Progenitor cell of endocrine pancreas (in vitro differentiated cells): ENCODE measurements at regions not wholly inside any gene's neighbourhood (a gene's known extent, or its start where the extent isn't known, plus 50 kb on each side); places are given as distances from the start of the nearest gene placed in this dataset.
A peak's percentile ranks its signal among the peaks of the same experiment; 100 is the strongest.

Source experiments
- DNase-seq: peaks from one replicate; pipeline ENCODE4 v3.0.0; 2021; ENCODE audit warnings: low spot score; ENCODE audit not compliant: unreplicated experiment
- H3K27ac Mint-ChIP-seq: 2 replicates; pipeline ENCODE4 v1.8.0; 2021; ENCODE audit warnings: mild to moderate bottlenecking, moderate library complexity, mixed read lengths
- H3K27me3 Mint-ChIP-seq: 2 replicates; pipeline ENCODE4 v1.8.0; 2021; ENCODE audit warnings: mixed read lengths
- H3K36me3 Mint-ChIP-seq: 2 replicates; pipeline ENCODE4 v1.8.0; 2022; ENCODE audit warnings: mixed read lengths; ENCODE audit not compliant: insufficient read depth
- H3K4me1 Mint-ChIP-seq: 2 replicates; pipeline ENCODE4 v1.8.0; 2021; ENCODE audit warnings: low read depth, mixed read lengths
- H3K4me3 Mint-ChIP-seq: 2 replicates; pipeline ENCODE4 v1.8.0; 2021; ENCODE audit warnings: low read depth, mild to moderate bottlenecking, moderate library complexity, mixed read lengths
- H3K9me3 Mint-ChIP-seq: 2 replicates; pipeline ENCODE4 v1.8.0; 2021; ENCODE audit warnings: low read depth, mixed read lengths
- TF ChIP-seq, protein P1 (sequence below): fragments of 200-600 bp; sonication (generic); IDR thresholded peaks from one replicate; pipeline ENCODE4 v1.5.0; 2021; ENCODE audit warnings: antibody characterized with exemption, mild to moderate bottlenecking; ENCODE audit not compliant: unreplicated experiment

DNA sequence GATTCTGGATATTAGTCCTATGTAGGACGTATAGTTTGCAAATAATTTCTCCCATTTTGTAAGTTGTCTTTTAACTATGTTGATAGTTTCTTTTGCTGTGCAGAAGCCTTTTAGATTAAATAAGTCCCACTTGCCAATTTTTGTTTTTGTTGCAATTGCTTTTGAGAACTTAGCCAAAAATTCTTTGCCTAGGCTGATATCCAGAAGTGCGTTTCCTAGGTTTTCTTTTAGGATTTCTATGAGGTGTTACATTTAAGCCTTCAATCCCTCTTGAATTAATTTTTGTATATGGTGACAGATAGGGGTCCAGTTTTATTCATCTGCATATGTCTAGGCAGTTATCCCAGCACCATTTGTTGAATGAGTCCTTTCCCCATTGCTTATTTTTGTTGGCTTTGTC is 264.4 kb upstream of the OR4E1 start:
- no peaks in the 10 kb centered on the region for H3K4me1 Mint-ChIP-seq
- H3K36me3 Mint-ChIP-seq: no peaks in the 10 kb centered on the region
- TF ChIP-seq, protein P1, sequence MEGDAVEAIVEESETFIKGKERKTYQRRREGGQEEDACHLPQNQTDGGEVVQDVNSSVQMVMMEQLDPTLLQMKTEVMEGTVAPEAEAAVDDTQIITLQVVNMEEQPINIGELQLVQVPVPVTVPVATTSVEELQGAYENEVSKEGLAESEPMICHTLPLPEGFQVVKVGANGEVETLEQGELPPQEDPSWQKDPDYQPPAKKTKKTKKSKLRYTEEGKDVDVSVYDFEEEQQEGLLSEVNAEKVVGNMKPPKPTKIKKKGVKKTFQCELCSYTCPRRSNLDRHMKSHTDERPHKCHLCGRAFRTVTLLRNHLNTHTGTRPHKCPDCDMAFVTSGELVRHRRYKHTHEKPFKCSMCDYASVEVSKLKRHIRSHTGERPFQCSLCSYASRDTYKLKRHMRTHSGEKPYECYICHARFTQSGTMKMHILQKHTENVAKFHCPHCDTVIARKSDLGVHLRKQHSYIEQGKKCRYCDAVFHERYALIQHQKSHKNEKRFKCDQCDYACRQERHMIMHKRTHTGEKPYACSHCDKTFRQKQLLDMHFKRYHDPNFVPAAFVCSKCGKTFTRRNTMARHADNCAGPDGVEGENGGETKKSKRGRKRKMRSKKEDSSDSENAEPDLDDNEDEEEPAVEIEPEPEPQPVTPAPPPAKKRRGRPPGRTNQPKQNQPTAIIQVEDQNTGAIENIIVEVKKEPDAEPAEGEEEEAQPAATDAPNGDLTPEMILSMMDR: no peak
- H3K27ac Mint-ChIP-seq: no peak overlapping the region
- peaks cover 14% of the 10 kb centered on the region for H3K27me3 Mint-ChIP-seq
- H3K4me3 Mint-ChIP-seq: no peak overlapping the region
- no peaks in the 10 kb centered on the region for H3K9me3 Mint-ChIP-seq
- DNase-seq: no peak

- H3K4me3 Mint-ChIP-seq: no peak overlapping the region
- no peak for DNase-seq
- TF ChIP-seq, protein P1: peak; percentile 57
- no peaks in the 10 kb centered on the region for H3K9me3 Mint-ChIP-seq
- H3K27me3 Mint-ChIP-seq: peaks cover 16% of the 10 kb centered on the region
- H3K4me1 Mint-ChIP-seq: no peaks in the 10 kb centered on the region
- no peak overlapping the region for H3K27ac Mint-ChIP-seq
- H3K36me3 Mint-ChIP-seq: no peaks in the 10 kb centered on the region
These were observed 260.1 kb upstream of the OR4E1 start for GRCh38 chr14:21933681-21934080.

DNA sequence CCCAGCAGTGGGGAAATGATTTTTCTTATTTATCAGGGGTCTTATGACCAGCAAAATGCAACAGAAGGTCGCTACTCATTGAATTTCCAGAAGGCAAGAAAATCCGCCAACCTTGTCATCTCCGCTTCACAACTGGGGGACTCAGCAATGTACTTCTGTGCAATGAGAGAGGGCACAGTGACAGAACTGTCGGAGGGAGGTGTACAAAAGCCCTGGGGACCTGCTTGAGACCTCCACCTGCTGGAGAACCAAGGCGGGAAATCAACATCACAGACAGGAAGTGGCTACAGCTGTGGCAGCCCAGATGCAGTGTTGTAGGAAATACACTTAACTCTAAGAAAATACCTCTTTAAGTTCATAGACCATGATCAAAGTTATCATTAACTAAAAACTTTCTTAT is 250.9 kb upstream of the OR4E1 start:
- H3K27me3 Mint-ChIP-seq: peaks cover 5% of the 10 kb centered on the region
- H3K4me1 Mint-ChIP-seq: no peaks in the 10 kb centered on the region
- no peaks in the 10 kb centered on the region for H3K9me3 Mint-ChIP-seq
- DNase-seq: no peak
- no peak overlapping the region for H3K27ac Mint-ChIP-seq
- H3K4me3 Mint-ChIP-seq: no peak overlapping the region
- no peaks in the 10 kb centered on the region for H3K36me3 Mint-ChIP-seq
- TF ChIP-seq, protein P1: no peak

GRCh38 chr14:21923820-21924219 is 250.2 kb upstream of the OR4E1 start:
- H3K9me3 Mint-ChIP-seq: no peaks in the 10 kb centered on the region
- TF ChIP-seq, protein P1: no peak
- no peak overlapping the region for H3K27ac Mint-ChIP-seq
- no peaks in the 10 kb centered on the region for H3K36me3 Mint-ChIP-seq
- DNase-seq: no peak
- no peak overlapping the region for H3K4me3 Mint-ChIP-seq
- H3K27me3 Mint-ChIP-seq: peaks cover 5% of the 10 kb centered on the region
- no peaks in the 10 kb centered on the region for H3K4me1 Mint-ChIP-seq

DNA sequence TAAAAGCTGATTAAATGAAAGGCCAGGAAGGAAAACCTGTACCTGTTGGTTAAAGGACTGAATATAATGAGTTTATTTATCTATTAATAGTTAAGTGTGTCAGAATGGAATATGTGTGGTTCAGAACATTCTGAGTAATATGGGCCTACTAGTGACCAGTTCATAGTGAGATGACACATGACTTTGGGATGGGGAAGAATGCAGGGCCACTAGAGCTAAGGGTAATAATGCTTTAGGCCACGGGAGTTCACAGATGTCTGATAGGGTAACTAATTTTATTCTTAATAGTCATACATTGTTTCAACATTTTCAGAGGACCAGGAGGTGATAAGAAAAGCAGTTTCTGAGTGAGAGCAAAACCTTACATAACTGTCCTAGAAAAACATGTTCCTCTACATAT is 247.8 kb upstream of the OR4E1 start:
- H3K4me3 Mint-ChIP-seq: no peak overlapping the region
- DNase-seq: no peak
- no peaks in the 10 kb centered on the region for H3K9me3 Mint-ChIP-seq
- TF ChIP-seq, protein P1: no peak
- no peaks in the 10 kb centered on the region for H3K4me1 Mint-ChIP-seq
- no peaks in the 10 kb centered on the region for H3K36me3 Mint-ChIP-seq
- no peak overlapping the region for H3K27ac Mint-ChIP-seq
- H3K27me3 Mint-ChIP-seq: peaks cover 9% of the 10 kb centered on the region
